SK-N-SH treated with all-trans-retinoic acid at 6 μM for 48 hours (cell line): ENCODE measurements at regions not wholly inside any gene's neighbourhood (a gene's known extent, or its start where the extent isn't known, plus 50 kb on each side); places are given as distances from the start of the nearest gene placed in this dataset.
A peak's percentile ranks its signal among the peaks of the same experiment; 100 is the strongest.

Experiments
- ATAC-seq: fragments of 200-7000 bp; cut with Tn5 transposase; 3 replicates; pipeline ENCODE4 v1.9.1; 2020; ENCODE audit warnings: mild to moderate bottlenecking, moderate library complexity
- ARNTL ChIP-seq: fragments of 450-650 bp; formaldehyde crosslinking; IDR thresholded peaks from 2 replicates; pipeline ENCODE4 v1.5.0; 2020; ENCODE audit warnings: low read depth, mild to moderate bottlenecking, moderate library complexity, borderline replicate concordance
- BACH2 ChIP-seq: fragments of 250-450 bp; sonication (Bioruptor Pico); IDR thresholded peaks from 2 replicates; pipeline ENCODE4 v1.9.0; 2021; ENCODE audit warnings: mild to moderate bottlenecking, borderline replicate concordance
- CSDC2 ChIP-seq: fragments of 250-450 bp; sonication (Bioruptor Pico); IDR thresholded peaks from 2 replicates; pipeline ENCODE4 v1.5.0; 2020; ENCODE audit warnings: mild to moderate bottlenecking, moderate library complexity
- ESRRG ChIP-seq: fragments of 250-450 bp; sonication (Bioruptor Pico); IDR thresholded peaks from 2 replicates; pipeline ENCODE4 v1.6.1; 2021; ENCODE audit warnings: mild to moderate bottlenecking
- GLIS3 ChIP-seq: fragments of 250-450 bp; sonication (Bioruptor Pico); IDR thresholded peaks from 2 replicates; pipeline ENCODE4 v1.5.0; 2020; ENCODE audit warnings: mild to moderate bottlenecking, moderate library complexity
- ISL1 ChIP-seq: fragments of 250-450 bp; sonication (Bioruptor Pico); IDR thresholded peaks from 2 replicates; pipeline ENCODE4 v2.1.2; 2022; ENCODE audit warnings: mild to moderate bottlenecking, moderate library complexity
- OSR1 ChIP-seq: fragments of 250-450 bp; sonication (Bioruptor Pico); IDR thresholded peaks from 2 replicates; pipeline ENCODE4 v1.8.0; 2022; ENCODE audit warnings: moderate library complexity, mild to moderate bottlenecking, inconsistent platforms
- PPARA ChIP-seq: fragments of 250-450 bp; sonication (Bioruptor Pico); IDR thresholded peaks from 2 replicates; pipeline ENCODE4 v1.5.0; 2020; ENCODE audit warnings: mild to moderate bottlenecking, borderline replicate concordance
- RARB ChIP-seq: fragments of 250-450 bp; sonication (Bioruptor Pico); IDR thresholded peaks from 2 replicates; pipeline ENCODE4 v1.8.0; 2021; ENCODE audit warnings: mild to moderate bottlenecking, moderate library complexity
- SNAI2 ChIP-seq: fragments of 250-450 bp; sonication (Bioruptor Pico); IDR thresholded peaks from 2 replicates; pipeline ENCODE4 v1.5.0; 2020; ENCODE audit warnings: mild to moderate bottlenecking, moderate library complexity
- TCF4 ChIP-seq: fragments of 250-450 bp; sonication (Bioruptor Pico); IDR thresholded peaks from 2 replicates; pipeline ENCODE4 v1.8.0; 2021; ENCODE audit warnings: mild to moderate bottlenecking, moderate library complexity, borderline replicate concordance
- TOX ChIP-seq: fragments of 250-450 bp; sonication (Bioruptor Pico); IDR thresholded peaks from 2 replicates; pipeline ENCODE4 v1.8.0; 2021; ENCODE audit warnings: mild to moderate bottlenecking, moderate library complexity, borderline replicate concordance
- ZC3H10 ChIP-seq: fragments of 250-450 bp; sonication (Bioruptor Pico); IDR thresholded peaks from 2 replicates; pipeline ENCODE4 v1.5.1; 2021; ENCODE audit warnings: mild to moderate bottlenecking, moderate library complexity
- ZFP3 ChIP-seq: fragments of 250-450 bp; sonication (Bioruptor Pico); IDR thresholded peaks from 2 replicates; pipeline ENCODE4 v1.5.0; 2020; ENCODE audit warnings: mild to moderate bottlenecking, moderate library complexity
- ZFP30 ChIP-seq: fragments of 450-650 bp; formaldehyde crosslinking; IDR thresholded peaks from 2 replicates; pipeline ENCODE4 v1.5.0; 2022; ENCODE audit warnings: mild to moderate bottlenecking, moderate library complexity
- ZNF565 ChIP-seq: fragments of 450-650 bp; formaldehyde crosslinking; conservative IDR thresholded peaks from 2 replicates; pipeline ENCODE4 v1.5.0; 2020; ENCODE audit warnings: low read depth, mild to moderate bottlenecking, moderate library complexity
- ZNF70 ChIP-seq: fragments of 450-650 bp; formaldehyde crosslinking; IDR thresholded peaks from 2 replicates; pipeline ENCODE4 v1.5.0; 2020; ENCODE audit warnings: mild to moderate bottlenecking, moderate library complexity
- ZNF8 ChIP-seq: fragments of 450-650 bp; formaldehyde crosslinking; IDR thresholded peaks from 2 replicates; pipeline ENCODE4 v1.5.0; 2020; ENCODE audit warnings: mild to moderate bottlenecking, moderate library complexity
- TF ChIP-seq, protein P1 (sequence below): fragments of 250-450 bp; sonication (Bioruptor Pico); IDR thresholded peaks from 2 replicates; pipeline ENCODE4 v1.5.1; 2021; ENCODE audit warnings: mild to moderate bottlenecking, moderate library complexity
- TF ChIP-seq, protein P2 (sequence below): fragments of 250-450 bp; sonication (Bioruptor Pico); IDR thresholded peaks from 2 replicates; pipeline ENCODE4 v1.5.0; 2020; ENCODE audit warnings: mild to moderate bottlenecking, moderate library complexity
- TF ChIP-seq, protein P3 (sequence below): fragments of 250-450 bp; sonication (Bioruptor Pico); IDR thresholded peaks from 2 replicates; pipeline ENCODE4 v1.8.0; 2020; ENCODE audit warnings: mild to moderate bottlenecking, moderate library complexity, borderline replicate concordance
- TF ChIP-seq, protein P4 (sequence below): fragments of 250-450 bp; sonication (Bioruptor Pico); IDR thresholded peaks from 2 replicates; pipeline ENCODE4 v1.5.1; 2020; ENCODE audit warnings: low read depth, mild to moderate bottlenecking, moderate library complexity
- TF ChIP-seq, protein P5 (sequence below): fragments of 250-450 bp; sonication (Bioruptor Pico); IDR thresholded peaks from 2 replicates; pipeline ENCODE4 v1.8.0; 2021; ENCODE audit warnings: low read depth, mild to moderate bottlenecking, moderate library complexity, borderline replicate concordance

DNA sequence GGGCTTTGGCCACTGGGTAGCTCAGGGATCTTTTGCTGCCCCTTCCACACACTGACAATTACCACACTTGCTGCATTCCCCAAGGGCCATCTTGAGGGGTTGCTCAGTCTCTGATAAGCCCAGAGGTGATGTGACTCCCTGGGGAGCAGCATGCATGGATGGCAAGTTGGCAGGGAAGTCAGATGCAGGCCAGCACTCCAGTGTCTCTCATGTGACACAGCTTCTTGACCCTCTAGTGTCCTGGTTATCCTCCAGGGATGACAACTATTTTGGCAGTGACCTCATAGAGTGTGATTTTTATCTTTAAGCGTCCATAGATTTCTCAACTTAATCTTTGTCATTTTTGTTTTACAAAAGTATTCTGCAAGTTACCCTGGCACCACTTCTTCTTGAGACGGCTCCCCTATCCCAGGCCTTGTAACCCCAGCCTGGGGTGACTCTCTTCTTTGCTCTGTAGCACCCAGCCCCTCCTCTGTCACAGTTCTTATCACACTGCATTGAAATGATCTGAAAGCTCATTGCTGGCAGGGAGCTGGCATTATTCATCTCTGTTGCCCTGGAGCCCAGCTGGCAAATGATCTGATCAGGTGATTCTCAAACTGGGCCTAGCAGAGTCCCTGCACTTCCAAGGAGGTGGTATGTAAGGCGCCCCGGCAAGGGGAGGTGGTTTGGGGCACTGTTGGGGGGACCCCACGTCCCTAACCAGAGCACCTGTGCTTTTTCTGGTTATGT lies 72.6 kb downstream of the TENT5C start:
- ATAC-seq = peak; percentile 67

DNA sequence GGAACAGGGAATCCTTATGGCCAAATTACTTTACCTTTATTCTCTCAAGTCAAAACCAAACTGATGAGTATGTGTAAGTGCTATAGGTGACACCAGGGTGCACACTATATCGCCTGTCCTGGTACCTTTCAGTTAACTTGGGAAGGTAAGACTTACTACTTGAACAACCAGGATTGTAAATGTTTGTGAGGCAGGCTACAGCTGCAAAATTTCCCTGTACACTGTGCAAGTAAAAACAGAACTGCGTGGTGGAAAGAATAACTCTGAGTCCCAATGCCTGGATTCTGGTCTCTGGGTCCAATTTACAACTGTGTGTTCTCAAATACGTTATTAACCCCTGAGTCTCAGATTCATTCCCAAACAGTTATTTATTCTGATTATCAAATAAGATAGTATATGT lies 73.5 kb downstream of the TENT5C start:
- ATAC-seq = no peak
- TF ChIP-seq, protein P1, sequence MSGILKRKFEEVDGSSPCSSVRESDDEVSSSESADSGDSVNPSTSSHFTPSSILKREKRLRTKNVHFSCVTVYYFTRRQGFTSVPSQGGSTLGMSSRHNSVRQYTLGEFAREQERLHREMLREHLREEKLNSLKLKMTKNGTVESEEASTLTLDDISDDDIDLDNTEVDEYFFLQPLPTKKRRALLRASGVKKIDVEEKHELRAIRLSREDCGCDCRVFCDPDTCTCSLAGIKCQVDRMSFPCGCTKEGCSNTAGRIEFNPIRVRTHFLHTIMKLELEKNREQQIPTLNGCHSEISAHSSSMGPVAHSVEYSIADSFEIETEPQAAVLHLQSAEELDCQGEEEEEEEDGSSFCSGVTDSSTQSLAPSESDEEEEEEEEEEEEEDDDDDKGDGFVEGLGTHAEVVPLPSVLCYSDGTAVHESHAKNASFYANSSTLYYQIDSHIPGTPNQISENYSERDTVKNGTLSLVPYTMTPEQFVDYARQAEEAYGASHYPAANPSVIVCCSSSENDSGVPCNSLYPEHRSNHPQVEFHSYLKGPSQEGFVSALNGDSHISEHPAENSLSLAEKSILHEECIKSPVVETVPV (CRISPR knock-in tag) = no peak
- no peak for TF ChIP-seq ARNTL
- TF ChIP-seq ZC3H10 (CRISPR knock-in tag) = no peak
- no peak for TF ChIP-seq ISL1
- TF ChIP-seq ZFP30 (CRISPR knock-in tag) = no peak
- TF ChIP-seq ZNF8 (CRISPR knock-in tag) = no peak
- no peak for TF ChIP-seq PPARA (CRISPR knock-in tag)
- TF ChIP-seq ZFP3 (CRISPR knock-in tag) = no peak
- no peak for TF ChIP-seq TOX (CRISPR knock-in tag)

More for the DNA sequence above, 72.6 kb downstream of the TENT5C start:
- no peak for TF ChIP-seq ZNF565
- TF ChIP-seq ARNTL = no peak
- no peak for TF ChIP-seq ZC3H10 (CRISPR knock-in tag)
- TF ChIP-seq, protein P2, sequence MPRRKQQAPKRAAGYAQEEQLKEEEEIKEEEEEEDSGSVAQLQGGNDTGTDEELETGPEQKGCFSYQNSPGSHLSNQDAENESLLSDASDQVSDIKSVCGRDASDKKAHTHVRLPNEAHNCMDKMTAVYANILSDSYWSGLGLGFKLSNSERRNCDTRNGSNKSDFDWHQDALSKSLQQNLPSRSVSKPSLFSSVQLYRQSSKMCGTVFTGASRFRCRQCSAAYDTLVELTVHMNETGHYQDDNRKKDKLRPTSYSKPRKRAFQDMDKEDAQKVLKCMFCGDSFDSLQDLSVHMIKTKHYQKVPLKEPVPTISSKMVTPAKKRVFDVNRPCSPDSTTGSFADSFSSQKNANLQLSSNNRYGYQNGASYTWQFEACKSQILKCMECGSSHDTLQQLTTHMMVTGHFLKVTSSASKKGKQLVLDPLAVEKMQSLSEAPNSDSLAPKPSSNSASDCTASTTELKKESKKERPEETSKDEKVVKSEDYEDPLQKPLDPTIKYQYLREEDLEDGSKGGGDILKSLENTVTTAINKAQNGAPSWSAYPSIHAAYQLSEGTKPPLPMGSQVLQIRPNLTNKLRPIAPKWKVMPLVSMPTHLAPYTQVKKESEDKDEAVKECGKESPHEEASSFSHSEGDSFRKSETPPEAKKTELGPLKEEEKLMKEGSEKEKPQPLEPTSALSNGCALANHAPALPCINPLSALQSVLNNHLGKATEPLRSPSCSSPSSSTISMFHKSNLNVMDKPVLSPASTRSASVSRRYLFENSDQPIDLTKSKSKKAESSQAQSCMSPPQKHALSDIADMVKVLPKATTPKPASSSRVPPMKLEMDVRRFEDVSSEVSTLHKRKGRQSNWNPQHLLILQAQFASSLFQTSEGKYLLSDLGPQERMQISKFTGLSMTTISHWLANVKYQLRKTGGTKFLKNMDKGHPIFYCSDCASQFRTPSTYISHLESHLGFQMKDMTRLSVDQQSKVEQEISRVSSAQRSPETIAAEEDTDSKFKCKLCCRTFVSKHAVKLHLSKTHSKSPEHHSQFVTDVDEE (CRISPR knock-in tag) = peak; percentile 82; the same call in 1 of the 2 replicates
- peak; percentile 67 for TF ChIP-seq ISL1
- TF ChIP-seq, protein P3, sequence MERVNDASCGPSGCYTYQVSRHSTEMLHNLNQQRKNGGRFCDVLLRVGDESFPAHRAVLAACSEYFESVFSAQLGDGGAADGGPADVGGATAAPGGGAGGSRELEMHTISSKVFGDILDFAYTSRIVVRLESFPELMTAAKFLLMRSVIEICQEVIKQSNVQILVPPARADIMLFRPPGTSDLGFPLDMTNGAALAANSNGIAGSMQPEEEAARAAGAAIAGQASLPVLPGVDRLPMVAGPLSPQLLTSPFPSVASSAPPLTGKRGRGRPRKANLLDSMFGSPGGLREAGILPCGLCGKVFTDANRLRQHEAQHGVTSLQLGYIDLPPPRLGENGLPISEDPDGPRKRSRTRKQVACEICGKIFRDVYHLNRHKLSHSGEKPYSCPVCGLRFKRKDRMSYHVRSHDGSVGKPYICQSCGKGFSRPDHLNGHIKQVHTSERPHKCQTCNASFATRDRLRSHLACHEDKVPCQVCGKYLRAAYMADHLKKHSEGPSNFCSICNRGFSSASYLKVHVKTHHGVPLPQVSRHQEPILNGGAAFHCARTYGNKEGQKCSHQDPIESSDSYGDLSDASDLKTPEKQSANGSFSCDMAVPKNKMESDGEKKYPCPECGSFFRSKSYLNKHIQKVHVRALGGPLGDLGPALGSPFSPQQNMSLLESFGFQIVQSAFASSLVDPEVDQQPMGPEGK = no peak
- peak; percentile 73 for TF ChIP-seq TCF4
- TF ChIP-seq BACH2 (CRISPR knock-in tag) = no peak
- no peak for TF ChIP-seq ZNF70 (CRISPR knock-in tag)
- TF ChIP-seq, protein P4, sequence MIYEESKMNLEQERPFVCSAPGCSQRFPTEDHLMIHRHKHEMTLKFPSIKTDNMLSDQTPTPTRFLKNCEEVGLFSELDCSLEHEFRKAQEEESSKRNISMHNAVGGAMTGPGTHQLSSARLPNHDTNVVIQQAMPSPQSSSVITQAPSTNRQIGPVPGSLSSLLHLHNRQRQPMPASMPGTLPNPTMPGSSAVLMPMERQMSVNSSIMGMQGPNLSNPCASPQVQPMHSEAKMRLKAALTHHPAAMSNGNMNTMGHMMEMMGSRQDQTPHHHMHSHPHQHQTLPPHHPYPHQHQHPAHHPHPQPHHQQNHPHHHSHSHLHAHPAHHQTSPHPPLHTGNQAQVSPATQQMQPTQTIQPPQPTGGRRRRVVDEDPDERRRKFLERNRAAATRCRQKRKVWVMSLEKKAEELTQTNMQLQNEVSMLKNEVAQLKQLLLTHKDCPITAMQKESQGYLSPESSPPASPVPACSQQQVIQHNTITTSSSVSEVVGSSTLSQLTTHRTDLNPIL = peak; percentile 48; the same call in 1 of the 2 replicates
- no peak for TF ChIP-seq OSR1 (CRISPR knock-in tag)
- TF ChIP-seq GLIS3 = peak; percentile 32; the same call in 1 of the 2 replicates
- 0 out of 2 replicates have a peak, but pooled peaks have one; percentile 48 for TF ChIP-seq ESRRG
- TF ChIP-seq ZFP3 (CRISPR knock-in tag) = peak; percentile 52; the same call in 1 of the 2 replicates
- no peak for TF ChIP-seq ZFP30 (CRISPR knock-in tag)
- TF ChIP-seq, protein P1 (CRISPR knock-in tag) = no peak
- TF ChIP-seq, protein P5, sequence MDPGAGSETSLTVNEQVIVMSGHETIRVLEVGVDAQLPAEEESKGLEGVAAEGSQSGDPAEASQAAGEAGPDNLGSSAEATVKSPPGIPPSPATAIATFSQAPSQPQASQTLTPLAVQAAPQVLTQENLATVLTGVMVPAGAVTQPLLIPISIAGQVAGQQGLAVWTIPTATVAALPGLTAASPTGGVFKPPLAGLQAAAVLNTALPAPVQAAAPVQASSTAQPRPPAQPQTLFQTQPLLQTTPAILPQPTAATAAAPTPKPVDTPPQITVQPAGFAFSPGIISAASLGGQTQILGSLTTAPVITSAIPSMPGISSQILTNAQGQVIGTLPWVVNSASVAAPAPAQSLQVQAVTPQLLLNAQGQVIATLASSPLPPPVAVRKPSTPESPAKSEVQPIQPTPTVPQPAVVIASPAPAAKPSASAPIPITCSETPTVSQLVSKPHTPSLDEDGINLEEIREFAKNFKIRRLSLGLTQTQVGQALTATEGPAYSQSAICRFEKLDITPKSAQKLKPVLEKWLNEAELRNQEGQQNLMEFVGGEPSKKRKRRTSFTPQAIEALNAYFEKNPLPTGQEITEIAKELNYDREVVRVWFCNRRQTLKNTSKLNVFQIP (CRISPR knock-in tag) = no peak
- peak; percentile 37; the same call in 1 of the 2 replicates for TF ChIP-seq SNAI2 (CRISPR knock-in tag)
- no peak for TF ChIP-seq ZNF8 (CRISPR knock-in tag)
- TF ChIP-seq PPARA (CRISPR knock-in tag) = no peak
- no peak for TF ChIP-seq TOX (CRISPR knock-in tag)
- TF ChIP-seq RARB (CRISPR knock-in tag) = no peak
- peak; percentile 56; the same call in 1 of the 2 replicates for TF ChIP-seq CSDC2 (CRISPR knock-in tag)
